ENCODE measurements at regions not wholly inside any gene's neighbourhood (a gene's known extent, or its start where the extent isn't known, plus 50 kb on each side); places are given as distances from the start of the nearest gene placed in this dataset.

DNA sequence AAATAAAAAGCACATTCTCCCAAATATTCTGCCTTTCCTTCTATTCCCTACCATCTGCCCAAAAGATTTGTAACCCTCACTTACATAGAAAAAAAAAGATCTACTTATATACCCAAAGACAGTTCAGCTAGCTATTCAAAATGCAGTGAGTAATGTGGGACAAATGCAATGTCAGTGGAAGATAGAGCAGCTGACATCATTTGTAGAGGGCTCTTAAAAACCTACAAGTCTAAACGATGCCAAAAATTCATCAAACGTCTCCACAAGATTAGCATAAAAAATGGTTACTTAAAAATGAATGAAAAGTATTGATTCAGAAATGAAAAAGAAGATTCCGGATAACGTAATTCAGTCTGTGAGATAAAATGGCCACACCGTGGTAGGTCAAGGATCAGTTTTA lies 96.5 kb downstream of the ASB9 start:
- TF ChIP-seq, protein P1, sequence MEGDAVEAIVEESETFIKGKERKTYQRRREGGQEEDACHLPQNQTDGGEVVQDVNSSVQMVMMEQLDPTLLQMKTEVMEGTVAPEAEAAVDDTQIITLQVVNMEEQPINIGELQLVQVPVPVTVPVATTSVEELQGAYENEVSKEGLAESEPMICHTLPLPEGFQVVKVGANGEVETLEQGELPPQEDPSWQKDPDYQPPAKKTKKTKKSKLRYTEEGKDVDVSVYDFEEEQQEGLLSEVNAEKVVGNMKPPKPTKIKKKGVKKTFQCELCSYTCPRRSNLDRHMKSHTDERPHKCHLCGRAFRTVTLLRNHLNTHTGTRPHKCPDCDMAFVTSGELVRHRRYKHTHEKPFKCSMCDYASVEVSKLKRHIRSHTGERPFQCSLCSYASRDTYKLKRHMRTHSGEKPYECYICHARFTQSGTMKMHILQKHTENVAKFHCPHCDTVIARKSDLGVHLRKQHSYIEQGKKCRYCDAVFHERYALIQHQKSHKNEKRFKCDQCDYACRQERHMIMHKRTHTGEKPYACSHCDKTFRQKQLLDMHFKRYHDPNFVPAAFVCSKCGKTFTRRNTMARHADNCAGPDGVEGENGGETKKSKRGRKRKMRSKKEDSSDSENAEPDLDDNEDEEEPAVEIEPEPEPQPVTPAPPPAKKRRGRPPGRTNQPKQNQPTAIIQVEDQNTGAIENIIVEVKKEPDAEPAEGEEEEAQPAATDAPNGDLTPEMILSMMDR (IDR thresholded peaks at IDR 0.05; ENCODE audit: insufficient read depth, low read length, poor library complexity, severe bottlenecking), result no peak
- no peak for TF ChIP-seq EZH2phosphoT487 (conservative IDR thresholded peaks at IDR 0.05; ENCODE audit: low read length)

Data from SU-DHL-6 (cell line).